HG03045 (cell line): ENCODE measurements at regions not wholly inside any gene's neighbourhood (a gene's known extent, or its start where the extent isn't known, plus 50 kb on each side); places are given as distances from the start of the nearest gene placed in this dataset.
"Not testable (repeated sequence)": the region's sequence is repeated elsewhere in the genome, so short reads cannot be mapped to it uniquely, and the experiment has no call there.

Experiments used
- ATAC-seq: cut with Tn5 transposase; IDR thresholded peaks from one replicate; pipeline ENCODE4 v1.9.1; 2021; ENCODE audit warnings: mild to moderate bottlenecking, moderate library complexity; ENCODE audit not compliant: unreplicated experiment

DNA sequence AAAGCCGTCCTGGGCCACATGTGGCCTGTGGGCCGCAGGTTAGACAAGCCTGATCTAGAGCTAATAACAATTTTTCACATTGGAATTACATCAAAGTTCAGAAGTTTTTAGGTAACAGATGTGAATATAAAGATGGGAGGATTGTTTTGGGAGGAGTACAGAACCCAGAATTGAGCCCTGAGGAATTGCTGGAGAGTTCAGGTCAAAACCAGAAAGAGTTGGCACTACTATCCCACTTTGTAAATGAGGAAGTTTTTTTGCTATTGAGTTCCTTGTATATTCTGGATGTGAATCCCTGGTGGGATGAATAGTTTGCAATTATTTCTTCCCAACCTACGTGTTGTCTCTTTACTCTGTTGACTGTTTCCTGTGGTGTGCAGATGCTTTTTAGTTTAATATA, 109.5 kb upstream of the LIPC start:
- ATAC-seq, result no peak

DNA sequence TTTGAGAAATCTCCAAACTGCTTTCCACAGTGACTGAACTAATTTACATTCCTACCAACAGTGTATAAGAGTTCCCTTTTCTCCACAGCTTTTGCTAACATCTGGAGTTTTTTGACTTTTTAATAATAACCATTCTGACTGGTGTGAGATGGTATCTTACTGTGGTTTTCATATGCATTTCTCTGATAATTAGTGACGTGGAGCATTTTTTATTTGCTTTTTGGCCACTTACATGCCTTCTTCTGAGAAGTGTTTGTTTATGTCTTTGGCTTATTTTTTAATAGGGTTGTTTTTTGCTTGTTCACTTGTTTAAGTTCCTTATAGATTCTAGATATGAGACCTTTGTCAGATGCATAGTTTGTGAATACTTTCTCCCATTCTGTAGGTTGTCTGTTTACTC, 108.5 kb upstream of the LIPC start:
- ATAC-seq, result not testable (repeated sequence)

DNA sequence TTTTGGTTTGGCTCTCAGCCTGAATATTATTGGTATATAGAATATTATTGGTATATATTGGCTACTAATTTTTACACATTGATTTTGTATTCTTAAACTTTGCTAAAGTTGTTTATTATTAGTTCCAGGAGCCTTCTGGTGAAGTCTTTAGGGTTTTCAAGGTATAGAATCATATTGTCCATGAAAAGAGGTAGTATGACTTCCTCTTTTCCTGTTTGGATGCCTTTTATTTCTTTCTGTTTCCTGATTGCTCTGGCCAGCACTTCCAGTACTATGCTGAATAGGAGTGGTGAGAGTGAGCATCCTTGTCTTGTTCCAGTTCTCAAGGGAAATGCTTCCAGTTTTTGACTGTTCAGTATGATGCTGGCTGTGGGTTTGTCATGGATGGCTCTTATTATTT, 107.3 kb upstream of the LIPC start:
- no peak for ATAC-seq

DNA sequence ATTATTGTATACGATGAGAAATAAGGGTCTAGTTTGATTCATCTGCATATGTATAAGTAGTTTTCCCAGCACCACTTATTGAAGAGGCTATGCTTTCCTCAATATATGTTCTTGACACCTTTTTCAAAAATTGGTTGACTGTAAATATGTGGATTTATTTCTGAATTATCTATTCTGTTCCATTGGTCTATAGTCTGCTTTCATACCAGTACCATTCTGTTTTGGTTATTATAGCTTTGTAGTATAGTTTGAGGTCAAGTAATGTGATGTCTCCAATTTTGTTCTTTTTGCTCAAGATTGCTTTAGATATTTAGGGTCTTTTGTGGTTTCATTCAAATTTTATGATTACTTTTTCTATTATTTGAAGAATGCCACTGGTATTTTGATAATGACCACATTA, 103.8 kb upstream of the LIPC start:
- no peak for ATAC-seq

DNA sequence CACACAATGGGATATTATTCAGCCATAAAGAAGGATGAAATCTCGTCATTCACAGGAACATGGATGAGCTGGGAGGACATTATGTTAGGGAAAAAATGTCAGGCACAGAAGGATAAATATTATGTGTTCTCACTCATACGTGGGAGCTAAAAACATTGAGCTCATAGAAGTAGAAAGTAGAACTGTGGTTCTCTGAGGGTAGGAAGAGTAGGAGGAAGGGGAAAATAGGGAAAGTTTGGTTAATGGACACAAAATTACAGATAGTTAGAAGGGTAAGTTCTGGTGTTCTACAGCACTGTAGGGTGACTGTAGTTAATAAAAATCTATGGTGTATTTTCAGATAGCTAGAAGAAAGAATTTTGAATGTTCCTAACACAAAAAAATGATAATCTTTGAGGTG, 102.6 kb upstream of the LIPC start:
- no peak for ATAC-seq

DNA sequence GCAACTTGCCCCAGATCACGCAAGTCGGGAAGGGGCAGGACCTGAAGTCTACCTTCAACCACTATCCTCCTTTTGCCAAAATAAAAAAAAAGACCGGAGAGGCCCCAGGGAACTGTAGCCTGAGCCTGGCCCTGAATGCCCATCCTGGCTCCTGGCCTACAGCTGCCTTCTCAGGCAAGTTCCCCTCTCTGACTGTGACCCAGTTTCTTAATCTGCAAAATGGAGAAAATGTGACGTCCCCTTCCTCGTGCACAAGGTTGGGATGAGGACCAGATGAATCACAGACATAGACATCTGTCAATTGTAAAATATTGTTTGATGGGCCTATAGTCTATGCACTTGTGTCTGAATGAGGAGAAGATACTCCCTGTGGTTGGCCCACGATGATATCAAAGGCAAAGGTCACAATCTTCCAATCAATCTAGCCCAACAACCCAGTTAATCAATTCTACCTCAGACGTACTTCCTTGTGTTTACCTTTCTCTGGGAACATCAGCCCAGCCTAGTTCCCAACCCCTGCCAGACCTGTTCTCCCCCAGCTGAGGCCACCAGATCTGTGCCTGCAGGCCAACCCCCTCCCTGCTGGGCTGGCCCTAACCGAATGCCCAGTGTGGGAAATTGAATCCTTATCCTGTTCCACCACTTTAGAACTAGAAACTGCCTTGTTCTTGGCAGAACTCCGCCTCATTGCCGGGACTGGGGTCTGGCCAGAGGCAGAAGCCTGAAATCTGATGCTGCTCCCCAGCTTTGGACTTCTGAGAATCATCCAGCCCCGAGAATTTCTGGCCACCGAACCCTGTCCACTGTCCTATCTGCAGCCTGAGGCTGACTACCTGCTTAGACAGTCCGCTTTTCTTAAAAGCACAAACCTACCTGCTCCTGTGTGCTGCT, 101.8 kb upstream of the LIPC start:
- no peak for ATAC-seq

DNA sequence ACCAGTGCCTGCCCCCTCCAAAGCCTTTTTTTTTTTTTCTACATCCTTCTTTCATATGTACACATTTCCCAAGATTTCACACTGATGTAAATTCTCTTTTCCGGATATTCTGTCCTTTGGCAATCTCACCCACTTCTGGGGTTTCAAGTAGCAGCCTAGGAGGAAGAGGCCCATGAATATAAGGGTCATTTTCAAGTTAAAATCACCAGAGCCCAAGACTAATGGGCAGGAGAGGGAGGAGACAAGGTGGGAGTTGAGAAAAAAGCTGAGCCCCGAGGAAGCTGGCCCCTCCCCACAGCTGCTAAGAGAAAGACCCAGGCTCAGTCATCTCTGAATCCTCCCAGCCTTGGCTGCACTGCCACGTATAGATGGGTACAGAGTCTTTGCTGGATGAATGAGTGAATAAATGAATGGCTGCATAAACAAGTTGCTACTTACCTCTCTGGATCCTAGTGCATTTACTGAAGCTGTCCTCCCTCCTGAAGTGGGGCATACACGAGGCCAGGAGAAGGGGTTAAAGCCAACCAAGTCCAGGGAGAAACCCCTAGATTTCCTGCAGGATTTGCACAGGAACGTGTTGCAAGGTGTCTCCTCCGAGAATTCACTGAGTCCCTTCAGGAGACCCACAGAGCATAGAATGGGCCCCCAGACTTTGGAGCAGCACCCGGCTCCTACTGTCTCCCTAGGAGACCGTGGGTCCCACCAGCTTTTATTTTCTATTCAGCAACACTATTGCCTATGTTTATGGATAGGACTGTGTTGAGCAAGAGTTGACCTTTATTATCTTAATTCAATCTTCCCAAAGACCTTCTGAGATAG, 100.8 kb upstream of the LIPC start:
- ATAC-seq, result no peak

DNA sequence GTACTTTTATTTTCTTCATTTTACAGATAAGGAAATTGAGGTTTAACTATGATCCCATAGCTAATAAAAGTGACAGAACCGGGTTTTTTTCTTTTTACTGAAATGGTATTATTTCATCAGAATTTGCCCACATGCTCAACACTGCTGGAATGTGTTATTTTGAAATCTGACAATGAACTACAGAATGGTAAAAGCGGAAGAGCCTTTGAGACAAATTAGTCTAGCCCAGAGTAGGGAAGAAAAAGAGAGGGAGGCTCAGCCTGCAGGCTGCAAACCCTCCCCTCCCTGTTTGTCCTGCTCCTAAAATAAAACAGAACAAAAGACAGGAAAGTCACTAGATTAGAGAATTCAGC, 100.3 kb upstream of the LIPC start:
- ATAC-seq, result no peak

DNA sequence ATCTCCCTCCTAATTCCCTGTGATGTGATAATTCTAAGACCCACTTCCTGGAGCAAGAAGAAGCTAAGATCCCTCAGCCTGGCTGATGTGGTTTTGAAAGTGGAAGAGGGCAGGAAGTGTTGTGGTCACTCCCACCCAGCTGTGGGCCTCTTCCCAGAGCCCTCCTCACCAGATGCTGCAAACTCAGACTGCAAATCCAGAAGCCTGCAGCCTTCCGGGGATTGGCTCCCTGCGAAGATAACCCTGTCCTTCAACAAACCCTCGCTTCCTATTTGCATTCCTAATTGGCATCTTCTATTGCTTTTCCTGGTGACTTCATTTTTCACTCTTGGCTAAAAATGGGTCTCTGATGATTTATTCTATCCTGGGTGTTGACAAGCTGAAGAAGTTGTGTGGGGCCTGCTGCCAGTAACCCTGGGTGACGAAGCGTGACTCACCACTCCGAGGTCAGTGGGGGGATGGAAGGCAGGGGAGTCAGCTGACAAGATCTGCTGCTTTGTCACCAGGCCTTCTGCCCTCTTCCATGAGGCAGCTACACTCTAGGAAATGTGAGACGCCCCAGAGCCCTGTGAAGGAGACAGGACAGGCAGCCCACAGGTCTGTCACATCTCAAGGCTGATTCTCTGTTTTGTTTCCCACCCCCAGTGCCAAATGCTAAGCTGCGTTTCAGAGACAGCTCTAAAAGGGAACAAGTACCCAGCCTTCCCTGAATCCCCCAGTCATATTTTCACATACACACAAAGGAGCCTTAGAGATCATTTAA, 99.7 kb upstream of the LIPC start:
- ATAC-seq, result peak; percentile 84

DNA sequence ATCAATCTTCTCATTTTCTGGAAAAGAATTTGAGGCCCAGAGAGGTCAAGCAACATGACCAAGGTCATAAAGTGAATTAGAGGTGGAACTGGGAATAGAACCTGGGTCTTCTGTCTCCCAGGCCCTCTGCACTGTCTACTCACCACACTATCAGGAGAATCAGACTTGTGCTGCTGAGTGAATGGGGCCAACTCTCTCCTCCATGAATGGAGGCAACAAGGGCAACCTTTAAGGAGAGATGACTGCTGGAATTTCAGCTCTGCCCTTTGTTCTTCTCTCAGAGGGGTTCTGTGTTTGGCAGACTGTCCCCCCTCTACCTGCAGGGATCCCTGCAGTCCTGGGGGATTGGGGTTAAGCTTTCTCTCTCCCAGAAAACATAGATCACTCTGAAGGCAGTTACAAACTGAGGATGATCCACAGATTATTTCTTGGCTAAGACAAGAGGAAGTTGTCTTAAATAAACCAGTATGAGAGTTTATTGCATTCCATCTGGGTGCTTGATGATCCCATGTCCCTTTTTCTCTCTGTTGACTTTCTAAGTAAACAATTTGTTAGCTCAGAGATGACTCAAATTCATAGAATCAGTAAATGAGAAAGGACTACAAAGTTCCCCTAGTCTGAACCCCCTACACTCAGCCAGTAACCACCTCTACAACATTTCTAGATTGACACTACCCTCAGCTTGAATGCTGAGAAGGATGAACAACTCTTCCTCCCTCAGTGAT, 99.0 kb upstream of the LIPC start:
- no peak for ATAC-seq

DNA sequence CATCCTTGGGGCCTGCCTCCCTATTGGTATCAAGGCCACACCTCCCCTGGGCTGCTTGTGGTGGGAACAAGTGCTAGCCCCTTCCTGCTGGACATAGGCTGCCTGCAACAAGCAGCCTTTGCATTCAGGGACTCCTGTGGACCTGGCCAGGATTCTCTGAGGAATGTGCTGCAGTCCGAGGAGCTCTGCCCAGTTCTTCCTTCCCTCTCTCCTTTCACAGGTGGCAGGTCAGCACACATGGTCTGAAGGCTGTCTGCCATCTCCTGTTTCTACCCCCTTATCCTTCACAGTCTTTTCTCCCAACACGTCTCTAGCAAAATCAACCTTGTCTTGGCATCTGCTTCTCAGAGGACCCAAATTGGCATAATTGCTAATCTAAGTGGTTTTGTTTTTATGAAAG, 97.0 kb upstream of the LIPC start:
- no peak for ATAC-seq

DNA sequence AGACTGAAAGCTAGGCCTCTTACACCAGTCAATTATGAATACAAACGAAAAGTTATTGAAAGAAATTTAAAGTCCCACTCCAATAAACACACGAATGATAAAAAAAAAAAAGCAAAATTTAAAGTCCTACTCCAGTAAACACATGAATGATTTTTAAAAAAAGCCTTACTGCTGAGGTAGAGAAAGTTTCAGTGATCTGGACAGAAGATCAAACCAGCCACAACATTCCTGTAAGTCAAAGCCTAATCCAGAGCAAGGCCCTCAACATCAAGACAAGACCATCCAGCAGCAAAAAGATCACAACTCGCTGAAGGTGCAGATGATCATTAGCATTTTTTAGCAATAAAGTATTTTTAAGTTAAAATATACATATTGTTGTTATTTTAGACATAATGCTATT, 95.6 kb upstream of the LIPC start:
- ATAC-seq, result no peak

DNA sequence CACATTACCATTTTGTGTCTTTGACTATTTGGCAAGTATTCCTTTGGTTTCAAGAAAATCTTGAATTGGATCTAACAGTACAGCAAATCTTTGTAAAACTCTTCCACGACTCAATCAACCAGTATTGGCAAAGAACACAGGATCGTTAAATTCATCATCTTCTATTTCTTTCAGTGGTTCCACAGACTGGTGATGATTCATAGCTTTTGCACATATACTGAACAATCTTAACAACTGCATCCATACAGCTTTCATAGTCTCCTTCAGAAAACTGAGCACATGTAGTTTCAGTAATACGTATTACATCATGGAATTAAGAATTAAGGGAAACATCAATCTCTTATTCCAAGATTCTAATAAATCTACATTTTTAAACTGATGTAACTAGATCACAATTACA, 91.6 kb upstream of the LIPC start:
- ATAC-seq, result no peak

DNA sequence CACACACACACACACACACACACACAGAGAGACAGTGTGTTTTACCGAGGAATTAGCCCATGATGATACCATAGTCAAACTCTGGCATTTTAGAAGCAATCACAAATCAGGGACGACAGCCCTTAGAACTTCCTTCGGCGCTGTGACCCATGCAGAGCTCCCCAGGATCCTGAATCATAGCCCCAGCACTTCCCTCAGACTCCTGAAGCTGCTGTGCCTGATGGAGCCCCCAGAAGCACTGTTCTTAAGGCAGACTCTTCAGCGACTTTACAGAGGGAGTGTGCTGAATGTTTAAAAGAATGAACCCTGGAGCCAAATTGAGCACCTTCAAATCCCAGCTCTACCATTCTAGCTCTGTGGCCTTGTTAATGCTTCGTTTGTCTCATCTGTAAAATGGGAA, 89.3 kb upstream of the LIPC start:
- no peak for ATAC-seq

DNA sequence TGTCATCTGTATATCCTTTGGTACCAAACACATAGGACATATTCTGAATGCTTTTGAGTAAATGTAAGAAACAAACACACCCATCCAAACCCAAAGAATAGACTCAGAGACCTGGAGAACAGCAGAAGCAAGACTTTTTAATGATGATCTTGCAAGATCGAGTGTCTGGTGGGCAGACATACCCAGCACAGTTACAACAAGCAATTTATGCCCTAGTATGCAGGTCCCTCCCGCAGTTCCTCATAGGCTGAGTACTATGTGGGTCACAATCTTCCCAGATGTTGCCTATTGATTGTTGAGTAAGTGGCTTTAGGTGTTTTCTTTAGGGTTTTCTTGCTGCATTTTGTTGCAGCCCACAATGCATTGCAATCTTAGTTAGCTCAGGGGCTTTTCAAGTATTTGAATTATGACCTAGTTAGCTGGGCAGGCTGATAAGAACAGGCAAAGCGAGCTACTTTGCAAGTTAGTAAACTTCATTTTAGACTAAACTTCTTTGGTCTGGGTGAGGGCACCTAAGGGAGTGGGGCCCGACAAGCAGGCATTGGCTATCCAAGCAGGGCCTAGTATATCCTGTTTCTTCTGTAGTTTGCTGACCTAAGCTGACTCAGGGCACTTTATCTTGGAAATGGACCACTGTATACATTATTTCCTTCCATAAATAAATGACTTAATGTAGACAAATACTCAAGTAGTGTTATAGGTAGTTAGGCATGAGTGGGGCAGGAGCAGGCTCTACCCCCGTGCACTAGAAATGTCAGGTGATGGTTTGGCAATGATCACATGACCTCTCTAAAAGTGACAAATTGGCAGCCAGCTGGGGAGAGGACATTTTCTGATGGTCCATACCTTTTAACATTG, 87.3 kb upstream of the LIPC start:
- ATAC-seq, result no peak

DNA sequence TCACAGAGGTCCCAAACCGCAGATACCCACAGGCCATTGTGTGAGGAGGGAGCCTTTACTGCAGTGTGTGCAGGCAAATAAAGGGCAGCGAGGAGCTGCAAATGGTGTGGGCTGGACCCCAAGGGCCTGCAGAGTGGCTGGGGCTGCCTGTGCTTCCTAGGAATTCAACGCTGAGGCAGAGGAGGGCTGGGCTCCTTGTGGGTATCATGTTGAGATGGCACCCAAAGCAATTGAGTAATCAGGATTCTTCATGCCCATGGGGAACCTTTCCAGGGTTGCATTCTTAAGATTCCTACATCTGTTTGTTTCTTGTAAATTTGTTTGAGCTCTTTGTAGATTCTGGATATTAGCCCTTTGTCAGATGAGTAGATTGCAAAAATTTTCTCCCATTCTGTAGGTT, 85.4 kb upstream of the LIPC start:
- ATAC-seq, result no peak

DNA sequence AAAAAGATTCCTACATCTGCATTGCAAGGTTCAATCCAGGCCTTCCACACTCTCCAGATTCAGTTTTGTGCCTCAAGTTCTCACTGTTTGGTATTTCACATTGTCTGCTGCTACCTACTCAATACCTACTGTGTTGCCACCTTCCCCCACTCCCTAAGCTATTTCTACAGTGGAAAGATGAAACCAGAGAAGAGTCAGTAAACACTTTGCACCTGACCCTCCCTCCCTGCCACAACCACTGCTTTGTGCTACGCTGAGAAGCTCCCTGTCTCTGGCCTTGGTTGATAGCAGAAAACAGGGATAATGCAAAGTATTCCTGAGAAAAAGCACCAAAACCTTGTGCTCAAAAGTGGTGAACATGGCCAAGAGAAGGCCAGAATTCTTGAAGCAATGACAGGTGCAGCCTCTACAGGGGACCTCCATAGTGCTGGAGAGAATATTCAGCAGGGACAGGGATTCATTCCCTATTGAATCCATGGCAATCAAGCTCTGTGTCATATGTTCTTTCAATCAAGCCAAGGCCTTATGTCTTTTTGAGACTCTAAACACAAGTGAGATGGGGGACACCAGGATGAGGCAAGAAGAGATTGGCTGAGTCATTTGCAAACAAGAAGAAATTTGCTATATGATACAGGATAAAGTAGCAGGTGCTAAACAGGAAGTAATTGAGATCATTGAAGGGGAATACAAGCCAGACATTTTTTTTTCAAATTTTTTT, 83.5 kb upstream of the LIPC start:
- no peak for ATAC-seq

DNA sequence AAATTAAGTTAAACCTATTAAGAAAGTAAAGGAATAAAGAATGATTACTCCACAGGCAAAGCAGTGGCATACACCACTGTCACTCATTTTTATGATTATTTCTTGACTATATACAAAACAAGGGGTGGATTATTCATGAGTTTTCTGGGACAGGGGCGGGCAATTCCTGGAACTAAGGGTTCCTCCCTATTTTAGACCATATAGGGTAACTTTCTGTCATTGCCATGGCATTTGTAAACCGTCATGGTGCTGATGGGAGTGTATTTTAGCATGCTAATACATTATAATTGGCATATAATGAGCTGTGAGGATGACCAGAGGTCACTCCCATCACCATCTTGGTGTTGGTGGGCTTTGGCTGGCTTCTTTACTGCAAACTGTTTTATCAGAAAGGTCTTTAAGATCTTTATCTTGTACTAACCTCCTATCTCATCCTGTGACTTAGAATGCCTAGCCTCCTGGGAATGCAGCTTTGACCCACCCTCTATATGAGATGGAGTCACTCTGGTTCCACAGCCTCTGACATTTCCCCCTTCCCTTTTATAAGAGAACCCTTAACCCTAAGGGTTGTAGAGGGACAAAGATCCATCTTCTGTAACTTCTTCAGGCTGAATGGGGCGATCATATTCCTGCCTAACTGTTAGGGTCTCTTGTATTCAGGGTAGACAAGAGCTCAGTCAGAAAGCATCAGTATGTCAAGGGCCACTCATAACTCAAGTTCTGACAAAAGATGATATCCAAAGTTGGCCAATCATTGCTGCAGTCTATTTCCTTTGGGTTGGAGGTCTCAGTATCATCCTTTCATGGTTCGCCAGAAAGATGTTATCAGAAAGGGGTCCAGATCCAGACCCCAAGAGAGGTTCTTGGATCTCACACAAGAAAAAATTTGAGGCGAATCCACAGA, 79.5 kb upstream of the LIPC start:
- ATAC-seq, result no peak
